DOHH2 (cell line): ENCODE measurements at regions not wholly inside any gene's neighbourhood (a gene's known extent, or its start where the extent isn't known, plus 50 kb on each side); places are given as distances from the start of the nearest gene placed in this dataset.

Experiments
- H3F3A ChIP-seq: fragments of 200-600 bp; sonication (generic), shearing (Covaris generic); 2 replicates; pipeline ENCODE4 v1.6.0; 2016; ENCODE audit warnings: antibody characterized with exemption, mild to moderate bottlenecking; ENCODE audit not compliant: control insufficient read depth, insufficient read depth
- H3K27ac ChIP-seq: fragments of 200-600 bp; sonication (generic); 2 replicates; pipeline ENCODE4 v1.5.1; 2014; ENCODE audit warnings: low read depth, mild to moderate bottlenecking, low read length, moderate library complexity
- H3K27me3 ChIP-seq: fragments of 200-600 bp; sonication (generic); 2 replicates; pipeline ENCODE4 v1.6.1; 2014; ENCODE audit warnings: mild to moderate bottlenecking, low read length, mixed read lengths; ENCODE audit not compliant: control insufficient read depth
- H3K36me3 ChIP-seq: fragments of 200-600 bp; sonication (generic); 2 replicates; pipeline ENCODE4 v1.6.1; 2014; ENCODE audit warnings: mild to moderate bottlenecking, low read length, moderate library complexity, mixed read lengths; ENCODE audit not compliant: control insufficient read depth
- H3K4me1 ChIP-seq: fragments of 200-600 bp; sonication (generic); 2 replicates; pipeline ENCODE4 v1.6.1; 2014; ENCODE audit warnings: mild to moderate bottlenecking, low read length, mixed read lengths; ENCODE audit not compliant: control insufficient read depth
- H3K4me2 ChIP-seq: fragments of 200-600 bp; sonication (generic); 2 replicates; pipeline ENCODE4 v1.6.0; 2014; ENCODE audit warnings: mild to moderate bottlenecking, low read length, moderate library complexity
- H3K4me3 ChIP-seq: fragments of 200-600 bp; sonication (generic); 2 replicates; pipeline ENCODE4 v1.5.1; 2014; ENCODE audit warnings: mild to moderate bottlenecking, low read length, mixed read lengths
- H3K79me2 ChIP-seq: fragments of 200-600 bp; sonication (generic); 2 replicates; pipeline ENCODE4 v1.6.1; 2014; ENCODE audit warnings: mild to moderate bottlenecking, low read length, mixed read lengths; ENCODE audit not compliant: control insufficient read depth
- H3K9me2 ChIP-seq: fragments of 200-600 bp; sonication (generic); replicated peaks from 2 replicates; pipeline ENCODE4 v1.6.1; 2014; ENCODE audit warnings: mild to moderate bottlenecking, low read length, mixed read lengths; ENCODE audit not compliant: control insufficient read depth
- H3K9me3 ChIP-seq: fragments of 200-600 bp; sonication (generic); 2 replicates; pipeline ENCODE4 v1.6.1; 2014; ENCODE audit warnings: antibody characterized with exemption, low read length, mixed read lengths; ENCODE audit not compliant: control insufficient read depth, insufficient read depth
- H4K20me1 ChIP-seq: fragments of 200-600 bp; sonication (generic); 2 replicates; pipeline ENCODE4 v1.6.0; 2014; ENCODE audit warnings: low read depth, mild to moderate bottlenecking, antibody characterized with exemption, low read length, moderate library complexity; ENCODE audit not compliant: control insufficient read depth, insufficient read depth
- EZH2phosphoT487 ChIP-seq: fragments of 200-600 bp; sonication (generic); IDR thresholded peaks from 2 replicates; pipeline ENCODE4 v1.6.1; 2017; ENCODE audit warnings: borderline replicate concordance, mild to moderate bottlenecking, antibody characterized with exemption, low read length, moderate library complexity, mixed read lengths
- TF ChIP-seq, protein P1 (sequence below): fragments of 200-600 bp; sonication (generic); IDR thresholded peaks from one replicate; pipeline ENCODE4 v1.5.1; 2014; ENCODE audit warnings: antibody characterized with exemption, mild to moderate bottlenecking, low read depth, low read length; ENCODE audit not compliant: poor library complexity, severe bottlenecking

DNA sequence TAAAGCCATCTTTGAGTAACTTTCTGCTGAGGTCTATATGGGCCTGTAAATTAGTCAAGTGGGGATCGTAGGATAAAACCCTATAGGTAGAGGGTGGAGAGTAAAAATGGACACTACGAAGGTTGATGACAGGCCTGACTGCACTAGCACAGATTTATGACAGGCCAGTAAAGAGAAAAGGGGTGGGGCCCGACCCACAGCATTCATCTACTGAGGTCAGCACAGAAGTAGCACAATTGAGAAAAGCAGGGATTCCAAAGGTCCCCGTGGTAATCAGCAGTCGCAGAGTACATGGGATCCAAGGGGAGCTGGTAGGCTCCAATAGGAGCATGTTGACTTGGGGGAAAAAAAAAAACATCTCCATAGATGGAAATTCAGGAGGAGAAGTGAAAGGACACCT is 660.4 kb downstream of the TFAP2A start:
- TF ChIP-seq EZH2phosphoT487: no peak
- TF ChIP-seq, protein P1, sequence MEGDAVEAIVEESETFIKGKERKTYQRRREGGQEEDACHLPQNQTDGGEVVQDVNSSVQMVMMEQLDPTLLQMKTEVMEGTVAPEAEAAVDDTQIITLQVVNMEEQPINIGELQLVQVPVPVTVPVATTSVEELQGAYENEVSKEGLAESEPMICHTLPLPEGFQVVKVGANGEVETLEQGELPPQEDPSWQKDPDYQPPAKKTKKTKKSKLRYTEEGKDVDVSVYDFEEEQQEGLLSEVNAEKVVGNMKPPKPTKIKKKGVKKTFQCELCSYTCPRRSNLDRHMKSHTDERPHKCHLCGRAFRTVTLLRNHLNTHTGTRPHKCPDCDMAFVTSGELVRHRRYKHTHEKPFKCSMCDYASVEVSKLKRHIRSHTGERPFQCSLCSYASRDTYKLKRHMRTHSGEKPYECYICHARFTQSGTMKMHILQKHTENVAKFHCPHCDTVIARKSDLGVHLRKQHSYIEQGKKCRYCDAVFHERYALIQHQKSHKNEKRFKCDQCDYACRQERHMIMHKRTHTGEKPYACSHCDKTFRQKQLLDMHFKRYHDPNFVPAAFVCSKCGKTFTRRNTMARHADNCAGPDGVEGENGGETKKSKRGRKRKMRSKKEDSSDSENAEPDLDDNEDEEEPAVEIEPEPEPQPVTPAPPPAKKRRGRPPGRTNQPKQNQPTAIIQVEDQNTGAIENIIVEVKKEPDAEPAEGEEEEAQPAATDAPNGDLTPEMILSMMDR: no peak
- no peak overlapping the region for H3K4me3 ChIP-seq
- no peaks in the 10 kb centered on the region for H4K20me1 ChIP-seq
- H3F3A ChIP-seq: no peaks in the 10 kb centered on the region
- no peaks in the 10 kb centered on the region for H3K79me2 ChIP-seq
- no peaks in the 10 kb centered on the region for H3K36me3 ChIP-seq
- H3K9me3 ChIP-seq: no peaks in the 10 kb centered on the region
- H3K4me2 ChIP-seq: no peak overlapping the region
- H3K27ac ChIP-seq: no peak overlapping the region
- no peaks in the 10 kb centered on the region for H3K9me2 ChIP-seq
- H3K4me1 ChIP-seq: no peaks in the 10 kb centered on the region
- no peaks in the 10 kb centered on the region for H3K27me3 ChIP-seq

DNA sequence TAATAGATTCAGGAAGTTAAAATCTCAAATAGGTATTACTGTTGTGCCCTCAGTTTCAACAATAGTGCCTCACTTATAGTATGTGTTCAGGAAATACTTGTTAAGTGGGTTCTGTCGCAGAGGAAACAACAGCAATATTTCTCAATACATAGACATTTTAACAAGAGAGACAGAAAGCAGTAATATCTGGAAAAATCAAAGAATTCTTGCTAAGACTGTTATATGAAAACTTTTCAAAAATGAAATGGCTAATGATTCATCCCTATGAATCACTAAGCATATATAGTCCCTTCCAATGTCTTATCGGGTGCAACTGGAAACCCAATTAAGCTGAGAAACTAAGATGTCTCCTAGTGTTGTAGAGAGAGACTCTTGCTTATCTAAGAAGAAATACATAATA is 668.9 kb downstream of the TFAP2A start:
- H3K79me2 ChIP-seq: no peaks in the 10 kb centered on the region
- H3K9me3 ChIP-seq: no peaks in the 10 kb centered on the region
- H3K9me2 ChIP-seq: no peaks in the 10 kb centered on the region
- H4K20me1 ChIP-seq: no peaks in the 10 kb centered on the region
- H3K4me3 ChIP-seq: no peak overlapping the region
- no peak overlapping the region for H3K27ac ChIP-seq
- H3K36me3 ChIP-seq: no peaks in the 10 kb centered on the region
- H3K27me3 ChIP-seq: no peaks in the 10 kb centered on the region
- no peak overlapping the region for H3K4me2 ChIP-seq
- H3F3A ChIP-seq: no peaks in the 10 kb centered on the region
- TF ChIP-seq, protein P1: no peak
- no peak for TF ChIP-seq EZH2phosphoT487
- no peaks in the 10 kb centered on the region for H3K4me1 ChIP-seq

DNA sequence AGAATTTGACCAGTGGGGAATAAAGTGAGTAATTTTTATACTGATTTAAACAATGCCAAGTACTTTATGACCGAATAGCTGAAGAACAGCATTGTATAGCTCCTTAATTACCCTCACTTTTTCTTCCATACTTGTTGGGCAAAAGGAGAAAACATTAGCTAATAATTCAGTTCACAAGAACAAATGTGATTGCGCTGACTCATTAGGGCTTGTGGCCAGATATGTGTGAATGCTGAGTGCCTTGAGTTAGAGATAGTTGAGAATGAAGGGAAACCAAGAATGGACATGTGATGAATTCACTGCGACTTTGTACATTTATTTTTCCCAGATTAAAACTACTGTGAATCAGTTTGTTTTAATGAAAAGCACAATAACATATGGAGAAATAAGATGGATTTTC is 669.4 kb downstream of the TFAP2A start:
- no peaks in the 10 kb centered on the region for H3K9me3 ChIP-seq
- H3K79me2 ChIP-seq: no peaks in the 10 kb centered on the region

More for the DNA sequence above, 669.4 kb downstream of the TFAP2A start:
- no peaks in the 10 kb centered on the region for H3K9me2 ChIP-seq
- no peaks in the 10 kb centered on the region for H3K36me3 ChIP-seq
- H3K4me1 ChIP-seq: no peaks in the 10 kb centered on the region
- no peaks in the 10 kb centered on the region for H3K27me3 ChIP-seq
- TF ChIP-seq EZH2phosphoT487: no peak
- TF ChIP-seq, protein P1: no peak
- no peak overlapping the region for H3K4me3 ChIP-seq
- no peaks in the 10 kb centered on the region for H4K20me1 ChIP-seq
- no peak overlapping the region for H3K27ac ChIP-seq
- no peaks in the 10 kb centered on the region for H3F3A ChIP-seq
- no peak overlapping the region for H3K4me2 ChIP-seq
